RPMI8226 (cell line): ENCODE measurements at regions not wholly inside any gene's neighbourhood (a gene's known extent, or its start where the extent isn't known, plus 50 kb on each side); places are given as distances from the start of the nearest gene placed in this dataset.
"Not testable (repeated sequence)": the region's sequence is repeated elsewhere in the genome, so short reads cannot be mapped to it uniquely, and the experiment has no call there.

ENCODE experiments used
- DNase-seq: peaks from one replicate; pipeline ENCODE4 v3.0.0-alpha.2; 2015

DNA sequence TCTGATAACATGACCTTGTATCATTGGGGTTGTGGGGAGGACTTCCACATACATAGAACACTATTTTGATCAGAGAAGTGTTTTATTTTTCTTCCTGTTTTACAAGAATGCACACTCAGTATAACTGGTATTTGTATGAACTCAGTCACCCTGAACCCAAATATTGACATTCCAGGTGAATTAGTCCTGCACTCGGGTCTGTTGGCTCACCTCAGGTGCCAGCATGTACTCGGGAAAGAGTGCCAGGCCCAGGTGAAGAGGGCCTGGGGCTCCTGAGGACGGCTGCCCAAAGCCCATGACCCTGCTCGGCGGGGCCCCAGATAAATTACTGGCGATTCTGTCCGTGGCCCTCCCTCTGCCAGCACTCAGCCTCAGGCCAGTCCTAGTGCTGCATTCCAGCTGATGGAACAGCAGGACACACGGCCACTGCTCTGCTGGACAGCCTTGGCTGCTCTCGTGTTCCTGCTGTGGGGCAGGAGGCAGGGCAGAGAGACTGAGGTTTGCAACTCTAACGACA, 75.4 kb upstream of the TMPRSS2 start:
- no peak for DNase-seq

DNA sequence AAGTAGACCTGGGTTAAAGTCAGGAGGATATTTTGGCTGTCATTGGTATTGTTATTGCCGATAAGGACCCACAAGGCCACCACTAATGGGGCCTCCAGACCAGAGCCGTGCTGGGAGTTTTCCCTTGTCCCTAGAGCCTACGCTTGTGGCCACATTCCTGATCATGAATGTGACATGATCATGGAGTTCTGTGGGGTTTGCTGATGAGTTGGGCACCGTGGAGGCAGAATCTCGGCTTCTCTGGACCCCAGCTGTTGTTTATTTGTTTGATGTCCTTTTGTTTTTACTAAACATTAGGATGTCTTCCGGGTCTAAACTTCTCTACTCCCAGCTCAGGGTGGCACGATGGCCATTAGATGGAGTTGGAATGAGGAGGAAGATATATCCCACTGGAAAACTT, 74.9 kb upstream of the TMPRSS2 start:
- DNase-seq: no peak

DNA sequence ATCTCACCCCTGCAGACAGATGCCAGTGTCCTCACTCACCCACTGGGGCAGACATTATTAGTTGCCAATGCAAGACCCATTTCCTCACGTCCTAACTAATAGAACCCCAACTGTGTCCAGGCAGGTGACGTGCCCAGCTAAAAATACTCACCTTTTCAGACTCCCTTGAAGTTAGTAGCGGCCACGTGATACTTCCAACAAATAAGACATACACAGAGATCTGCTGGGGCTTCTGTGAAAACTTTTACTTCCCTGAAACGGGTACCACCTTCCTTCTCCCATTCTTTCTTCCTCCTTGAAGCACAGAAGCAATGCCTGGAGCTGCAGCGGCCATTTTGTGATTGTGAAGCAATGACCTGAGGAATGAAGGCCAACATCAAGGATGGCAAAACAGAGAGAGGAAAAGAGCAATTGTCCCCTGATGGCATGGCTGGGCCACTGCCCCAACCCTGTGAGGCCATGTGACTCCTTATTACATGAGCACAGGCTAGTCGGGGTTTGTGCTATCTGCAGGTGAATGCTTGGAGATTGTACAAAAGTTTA, 74.4 kb upstream of the TMPRSS2 start:
- DNase-seq: no peak

DNA sequence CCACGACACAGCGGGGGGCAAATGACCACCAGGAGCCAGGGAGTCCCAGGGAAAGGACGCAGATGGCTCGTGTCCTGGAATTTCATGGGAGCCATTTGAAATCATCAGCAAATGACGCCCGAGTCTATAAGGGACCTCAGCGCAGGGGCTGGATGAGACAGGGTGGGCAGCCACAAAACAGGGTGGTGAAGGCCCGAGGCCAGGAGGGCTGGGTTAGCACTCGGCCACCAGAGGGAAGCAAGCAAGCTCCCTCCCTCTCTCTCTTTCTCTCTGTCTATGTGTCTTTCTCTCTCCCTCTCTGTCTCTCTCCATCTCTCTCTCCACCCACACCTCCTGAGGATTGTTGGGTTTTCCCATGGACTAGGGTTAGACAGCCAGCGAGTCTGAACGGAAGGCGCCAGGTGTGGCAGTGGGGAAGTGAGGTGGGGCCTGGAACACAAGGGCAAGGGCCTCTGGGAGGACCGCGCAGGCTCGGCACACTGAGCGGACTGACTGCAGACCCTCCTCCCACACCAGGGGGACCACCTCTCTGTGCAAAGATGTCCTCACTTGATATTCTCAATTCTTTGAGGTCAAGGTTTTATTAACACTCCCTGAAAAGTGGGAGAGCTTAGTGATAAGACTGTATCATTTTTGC, 73.8 kb upstream of the TMPRSS2 start:
- no peak for DNase-seq

DNA sequence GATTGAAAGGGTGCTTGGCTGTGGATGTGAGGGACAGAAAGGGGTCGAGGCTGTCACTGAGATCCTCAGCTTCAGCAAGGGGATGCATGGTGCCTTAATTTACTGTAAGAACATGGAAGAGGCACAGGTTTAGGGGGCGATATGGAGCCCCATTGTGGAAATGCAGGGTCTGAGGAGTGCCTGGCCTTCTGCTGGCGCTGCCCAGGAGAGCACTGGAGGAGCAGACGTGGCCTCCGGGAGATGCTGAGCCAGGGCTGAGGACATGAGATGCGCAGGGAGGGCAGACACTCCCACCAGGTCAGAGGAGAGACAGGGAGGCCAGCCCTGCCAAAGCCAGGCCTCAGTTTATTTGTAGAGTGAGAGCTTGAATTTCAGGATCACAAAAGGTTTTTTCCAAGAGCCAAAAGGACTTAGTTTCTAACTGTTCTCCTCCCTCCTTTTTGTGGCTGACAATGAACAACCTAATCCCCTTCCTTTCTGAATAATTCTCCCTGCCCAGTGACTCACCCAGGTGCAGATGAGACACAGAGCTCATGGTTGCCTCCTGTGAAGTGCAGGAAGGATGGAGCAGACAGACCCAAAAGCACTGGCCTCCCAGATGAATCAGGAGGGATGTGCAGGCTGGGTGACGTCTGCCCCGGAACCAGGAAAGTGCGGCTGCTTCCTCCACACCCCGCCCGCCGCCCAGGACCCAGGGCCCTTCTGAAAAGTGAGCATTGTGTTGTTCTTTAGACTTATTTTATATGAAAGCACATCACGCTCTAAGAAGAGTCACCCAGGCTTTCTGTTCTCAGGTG, 73.0 kb upstream of the TMPRSS2 start:
- no peak for DNase-seq

DNA sequence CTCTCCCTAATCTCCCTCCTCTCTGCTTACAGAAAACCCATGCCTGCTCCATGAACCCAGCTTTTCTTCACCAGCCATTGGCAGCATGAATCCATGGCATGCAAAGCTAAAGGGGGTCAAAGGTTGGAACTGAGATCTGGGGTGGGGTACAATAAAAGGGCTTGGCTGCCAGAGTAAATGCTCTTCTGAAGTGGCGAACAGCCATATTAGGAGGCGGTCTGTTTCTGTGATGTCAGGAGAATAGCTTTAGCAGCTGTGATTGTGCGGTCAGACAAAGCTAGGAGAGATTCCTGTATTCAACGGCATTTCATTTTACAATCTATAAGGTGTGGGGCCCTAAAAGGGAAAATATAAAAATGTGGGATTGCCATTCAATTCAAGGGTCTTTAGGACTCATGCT, 71.7 kb upstream of the TMPRSS2 start:
- DNase-seq: no peak

DNA sequence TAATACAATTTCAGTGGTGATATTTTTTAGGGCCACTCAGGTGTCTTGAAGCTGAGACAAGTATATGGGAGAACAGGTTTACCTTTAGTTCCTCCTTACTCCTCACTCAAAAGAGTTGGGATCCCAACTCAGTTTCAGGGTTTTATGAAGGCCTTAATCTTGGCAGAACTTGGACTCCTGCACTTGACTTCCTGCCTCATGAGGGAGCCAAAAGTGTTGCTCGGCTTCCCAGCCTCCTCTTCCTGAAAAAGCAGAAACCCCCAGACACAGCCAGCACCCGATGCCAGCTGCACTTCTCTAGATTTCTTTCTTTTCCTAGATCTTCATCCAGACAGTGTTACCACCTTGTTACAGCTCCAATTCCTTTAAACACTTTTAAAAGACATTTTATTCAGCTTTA, 70.8 kb upstream of the TMPRSS2 start:
- DNase-seq: no peak

DNA sequence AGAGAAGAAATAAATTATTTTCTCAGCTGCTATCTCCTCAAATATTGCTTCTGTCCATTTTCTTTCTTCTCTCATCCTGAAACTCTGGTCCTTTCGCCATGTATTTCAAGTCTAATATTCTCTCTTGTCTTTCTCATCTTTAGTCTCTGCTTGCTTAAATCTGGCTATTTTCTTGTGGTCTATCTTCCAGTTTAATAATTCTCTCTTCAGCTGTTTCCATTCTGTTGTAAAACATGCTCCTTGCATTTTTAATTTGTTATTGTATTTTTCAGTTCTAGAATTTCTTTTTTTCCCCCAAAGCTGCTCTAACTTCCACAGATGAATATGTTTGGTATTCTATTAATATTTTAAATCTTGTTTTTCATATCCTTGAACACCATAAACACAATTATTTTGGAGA, 70.1 kb upstream of the TMPRSS2 start:
- no peak for DNase-seq

DNA sequence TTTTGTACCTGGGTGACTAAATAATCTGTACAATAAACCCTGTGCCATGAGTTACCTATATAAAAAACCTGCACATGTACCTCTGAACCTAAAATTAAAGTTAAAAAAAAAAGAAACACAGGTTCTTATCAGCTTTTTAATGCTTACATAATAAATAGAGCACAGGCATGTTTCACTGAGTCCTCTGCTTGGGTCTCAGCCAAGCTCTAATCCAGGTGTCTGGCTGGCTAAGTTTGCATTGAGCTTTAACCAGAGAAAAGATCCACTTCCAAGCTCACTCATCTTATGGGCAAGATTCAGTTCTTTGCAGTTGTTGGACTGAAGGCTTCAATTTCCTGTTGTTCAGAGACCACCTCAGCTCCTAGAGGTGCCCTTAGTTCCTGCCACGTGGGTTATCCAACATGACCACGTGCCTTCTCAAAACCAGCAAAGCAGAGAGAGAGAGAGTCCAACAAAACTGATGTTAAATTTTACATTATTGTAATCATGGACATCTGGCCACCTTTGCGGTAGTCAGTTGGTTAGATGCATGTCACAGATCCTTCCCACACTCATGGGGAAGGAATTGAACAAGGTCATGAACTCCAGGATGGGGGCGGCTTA, 68.2 kb upstream of the TMPRSS2 start:
- peak; percentile 40 for DNase-seq

DNA sequence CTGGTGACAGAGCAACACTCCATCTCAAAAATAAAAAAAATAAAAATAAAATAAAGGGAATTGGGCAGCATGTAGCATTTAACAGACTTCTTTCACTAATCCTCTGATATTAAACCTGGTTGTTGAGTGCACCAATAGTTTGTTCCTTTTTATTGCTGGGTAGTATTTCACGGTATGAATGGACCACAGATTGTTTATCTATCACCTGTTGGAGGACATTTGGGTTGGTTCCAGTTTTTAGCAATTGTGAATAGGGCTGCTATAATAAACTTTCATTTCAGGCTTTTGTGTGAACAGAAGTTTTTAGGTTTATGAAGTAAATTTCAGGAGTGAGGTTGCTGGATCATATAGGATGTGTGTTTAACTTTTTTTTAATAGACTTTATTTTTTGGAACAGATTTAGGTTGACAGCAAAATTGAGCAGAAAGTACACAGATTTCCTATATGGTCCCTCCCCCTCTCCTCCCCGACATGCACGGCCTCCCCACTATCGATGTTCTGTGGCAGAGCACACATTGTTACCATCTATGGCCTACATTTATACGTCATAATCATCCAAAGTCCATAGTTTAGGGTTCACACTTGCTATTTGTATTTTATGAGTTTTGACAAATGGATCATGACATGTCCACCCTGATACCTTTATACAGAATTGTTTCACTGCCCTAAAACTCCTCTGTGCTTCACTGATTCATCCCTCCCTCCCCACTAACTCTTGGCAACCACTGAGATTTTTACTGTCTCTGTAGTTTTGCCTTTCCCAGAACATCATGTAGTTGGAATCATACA, 66.1 kb upstream of the TMPRSS2 start:
- DNase-seq: no peak

DNA sequence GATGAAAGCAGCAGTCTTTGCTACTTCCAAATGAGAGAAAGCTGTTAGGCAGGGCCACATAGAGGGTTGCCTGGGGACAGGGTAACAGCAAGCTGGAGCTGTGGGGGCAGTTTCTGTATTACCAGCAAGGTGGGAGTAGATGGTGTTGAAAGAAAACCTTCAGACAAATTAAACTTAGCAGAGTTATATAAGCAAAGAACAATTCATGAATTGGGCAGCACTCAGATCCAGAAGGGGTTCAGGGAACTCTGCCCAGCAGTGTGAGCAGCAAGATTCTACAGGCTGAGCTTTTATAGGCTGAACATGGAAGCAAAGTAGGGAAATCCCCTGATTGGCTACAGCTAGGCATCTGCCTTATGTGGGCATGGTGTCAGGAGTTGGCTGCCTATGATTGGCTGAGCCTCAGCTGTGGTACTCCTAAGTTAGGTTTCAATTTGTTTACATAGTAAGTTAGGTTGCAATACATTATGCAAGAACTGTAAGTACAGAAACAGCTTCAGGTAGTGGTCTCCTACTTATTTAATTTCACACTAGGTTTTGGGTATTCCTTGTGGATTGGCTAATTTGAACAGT, 64.1 kb upstream of the TMPRSS2 start:
- no peak for DNase-seq

DNA sequence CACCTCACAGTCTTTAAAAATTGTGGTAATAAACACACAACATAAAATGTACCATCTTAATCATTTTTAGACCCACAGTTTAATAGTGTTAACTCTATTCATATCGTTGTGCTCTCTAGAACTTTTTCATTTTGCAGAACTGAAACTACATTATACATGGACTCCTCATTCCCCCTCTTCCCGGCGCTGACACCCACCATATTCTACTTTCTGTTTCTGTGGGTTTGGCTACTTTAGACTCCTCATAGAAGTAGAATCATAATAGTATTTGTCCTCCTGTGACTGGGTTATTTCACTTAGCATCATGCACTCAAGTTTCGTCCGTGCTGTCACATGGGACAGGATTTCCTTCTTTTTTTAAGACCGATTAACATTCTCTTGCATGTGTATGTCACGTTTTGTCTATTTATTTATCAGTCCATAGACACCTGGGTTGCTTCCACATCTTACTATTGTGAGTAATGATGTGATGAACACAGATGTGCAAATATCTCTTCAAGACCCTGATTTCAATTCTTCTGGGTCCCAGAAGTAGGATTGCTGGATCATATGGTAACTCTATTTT, 62.9 kb upstream of the TMPRSS2 start:
- DNase-seq: peak; percentile 81

DNA sequence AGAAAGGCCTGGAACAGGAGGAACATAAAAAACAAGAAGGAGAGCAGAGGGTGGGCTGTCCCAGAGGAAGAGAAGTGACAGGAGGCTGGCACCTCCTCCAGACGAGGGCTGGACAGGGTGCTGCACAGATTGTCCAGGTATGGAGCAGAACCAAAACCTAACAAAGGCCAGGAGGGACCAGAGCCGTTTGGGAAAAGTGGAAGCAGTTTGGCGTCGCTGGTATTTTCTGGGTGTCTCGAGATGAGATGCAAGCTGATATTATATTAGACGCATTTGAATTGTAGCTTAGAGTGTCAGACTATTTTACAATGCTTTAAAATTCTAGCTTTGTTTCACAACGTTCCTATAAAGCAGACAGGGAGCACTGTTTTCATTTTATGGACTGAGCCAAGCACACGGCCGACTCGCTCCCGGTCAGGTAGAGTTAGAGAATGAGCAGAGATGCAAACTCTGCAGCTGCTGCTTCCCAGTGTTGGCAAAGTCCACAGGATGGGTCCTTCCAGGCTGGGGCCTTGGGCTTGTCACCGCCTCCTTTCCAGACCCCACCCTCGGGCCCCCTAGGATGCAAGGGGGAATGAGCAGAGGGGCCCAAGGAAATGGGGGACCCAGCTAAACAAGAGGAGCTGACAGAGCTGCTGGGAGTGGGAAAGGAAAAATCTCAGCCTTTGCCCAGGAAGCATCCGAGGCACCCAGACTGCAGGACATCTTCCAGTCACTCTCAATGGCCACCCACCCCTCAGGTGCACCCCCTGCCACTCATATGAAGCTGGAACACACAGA, 60.8 kb upstream of the TMPRSS2 start:
- DNase-seq: no peak

DNA sequence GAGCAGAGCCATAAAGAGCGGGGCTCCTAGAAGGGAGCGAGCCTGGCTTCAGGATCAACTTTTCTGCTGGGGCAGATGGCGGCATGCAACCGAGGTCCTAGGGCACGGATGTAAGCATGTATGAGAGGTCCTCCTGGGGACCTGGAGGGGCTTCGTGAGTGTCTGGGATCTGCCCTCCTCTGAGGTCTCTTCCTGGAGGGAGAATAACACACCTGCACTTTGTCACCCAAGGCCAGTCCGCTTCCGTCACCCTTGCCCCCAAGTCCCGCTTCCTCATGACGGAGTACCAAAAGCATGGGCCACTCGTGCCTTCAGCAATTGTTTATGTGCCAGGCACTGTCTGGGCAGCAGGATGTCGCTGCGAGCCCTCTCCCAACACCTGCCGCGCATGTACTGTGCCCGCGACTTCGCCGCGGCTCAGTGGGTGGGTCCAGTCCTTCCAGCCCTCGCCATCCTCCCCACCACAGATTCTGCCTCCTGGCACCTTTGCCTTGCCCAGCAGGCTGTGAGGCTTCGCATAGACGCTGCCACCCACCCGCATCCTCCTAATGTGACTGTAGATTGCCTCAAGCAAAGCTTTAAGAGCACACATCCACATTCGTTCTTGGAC, 60.0 kb upstream of the TMPRSS2 start:
- DNase-seq: peak; percentile 36

DNA sequence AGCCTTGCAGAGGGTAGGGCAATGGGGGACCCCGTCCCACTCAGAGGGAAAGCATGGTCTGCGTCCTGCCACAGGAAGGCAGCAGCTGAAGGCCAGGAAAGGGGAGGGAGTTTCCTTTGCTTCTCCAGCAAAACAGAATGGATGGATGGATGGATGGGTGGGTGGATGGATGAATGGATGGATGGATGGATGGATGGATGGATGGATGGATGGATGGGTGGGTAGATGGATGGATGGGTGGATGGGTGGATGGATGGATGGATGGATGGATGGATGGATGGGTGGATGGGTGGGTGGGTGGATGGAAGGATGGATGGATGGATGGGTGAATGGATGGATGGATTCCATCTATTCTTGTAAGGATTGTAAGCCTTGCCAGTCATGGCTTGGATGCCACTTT, 59.3 kb upstream of the TMPRSS2 start:
- DNase-seq: not testable (repeated sequence)

DNA sequence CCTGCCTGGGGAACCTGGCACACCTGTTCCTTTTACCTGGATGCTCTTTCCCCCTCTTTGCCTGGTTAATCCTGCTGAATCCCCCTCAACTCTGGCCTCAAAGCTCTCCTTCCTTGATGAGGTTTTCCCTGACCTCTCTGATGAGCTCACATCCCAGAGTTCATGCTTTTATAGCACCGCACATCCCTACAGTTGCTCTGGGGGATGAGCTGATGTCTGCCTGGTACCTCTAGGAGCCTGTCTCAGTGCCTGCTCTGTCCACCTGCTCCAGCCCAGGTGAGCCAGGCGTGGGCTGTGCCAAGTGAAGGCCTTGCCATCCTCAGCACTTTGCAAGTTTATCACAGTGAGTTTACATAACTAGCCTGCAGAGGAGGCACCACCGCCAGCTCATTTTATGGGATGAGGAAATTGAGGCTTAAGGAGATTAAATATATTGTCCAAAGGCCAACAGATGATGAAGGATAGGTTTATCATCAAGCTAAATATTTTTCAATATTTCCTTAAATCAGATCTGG, 58.6 kb upstream of the TMPRSS2 start:
- no peak for DNase-seq

DNA sequence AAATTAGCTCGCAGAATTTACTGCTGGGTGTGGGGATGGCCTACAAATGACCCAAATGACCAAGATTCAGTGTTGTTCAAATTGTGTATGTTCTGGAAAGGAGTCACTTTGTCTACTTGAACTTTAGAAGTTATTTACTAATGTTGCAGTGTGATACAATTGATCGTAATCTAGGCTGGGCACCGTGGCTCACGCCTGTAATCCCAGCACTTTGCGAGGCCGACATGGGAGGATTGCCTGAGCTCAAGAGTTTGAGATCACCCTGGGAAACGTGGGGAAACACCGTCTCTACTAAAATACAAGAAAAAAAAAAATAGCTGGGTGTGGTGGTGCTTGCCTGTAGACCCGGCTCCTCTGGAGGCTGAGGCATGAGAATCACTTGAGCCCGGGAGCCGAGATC, 57.6 kb upstream of the TMPRSS2 start:
- no peak for DNase-seq

DNA sequence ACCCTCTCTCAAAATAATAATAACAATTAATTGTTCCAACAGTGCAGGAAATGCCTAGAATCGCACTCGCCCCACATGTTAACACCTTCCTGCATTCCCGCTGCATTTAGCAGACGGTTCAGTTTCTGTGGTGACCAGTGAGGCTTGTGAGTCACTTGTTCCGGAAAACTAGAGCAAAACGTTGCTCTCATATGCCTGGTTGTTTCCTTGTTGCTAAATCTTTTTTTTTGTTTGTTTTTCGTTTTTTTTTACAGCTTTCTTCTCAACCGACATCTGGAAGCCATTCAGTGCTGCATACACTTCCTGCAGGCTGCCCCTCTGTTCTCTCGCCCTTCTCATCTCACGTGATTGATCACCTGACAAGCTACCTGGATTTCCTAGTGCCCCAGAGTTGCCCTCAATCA, 56.9 kb upstream of the TMPRSS2 start:
- peak; percentile 44 for DNase-seq

DNA sequence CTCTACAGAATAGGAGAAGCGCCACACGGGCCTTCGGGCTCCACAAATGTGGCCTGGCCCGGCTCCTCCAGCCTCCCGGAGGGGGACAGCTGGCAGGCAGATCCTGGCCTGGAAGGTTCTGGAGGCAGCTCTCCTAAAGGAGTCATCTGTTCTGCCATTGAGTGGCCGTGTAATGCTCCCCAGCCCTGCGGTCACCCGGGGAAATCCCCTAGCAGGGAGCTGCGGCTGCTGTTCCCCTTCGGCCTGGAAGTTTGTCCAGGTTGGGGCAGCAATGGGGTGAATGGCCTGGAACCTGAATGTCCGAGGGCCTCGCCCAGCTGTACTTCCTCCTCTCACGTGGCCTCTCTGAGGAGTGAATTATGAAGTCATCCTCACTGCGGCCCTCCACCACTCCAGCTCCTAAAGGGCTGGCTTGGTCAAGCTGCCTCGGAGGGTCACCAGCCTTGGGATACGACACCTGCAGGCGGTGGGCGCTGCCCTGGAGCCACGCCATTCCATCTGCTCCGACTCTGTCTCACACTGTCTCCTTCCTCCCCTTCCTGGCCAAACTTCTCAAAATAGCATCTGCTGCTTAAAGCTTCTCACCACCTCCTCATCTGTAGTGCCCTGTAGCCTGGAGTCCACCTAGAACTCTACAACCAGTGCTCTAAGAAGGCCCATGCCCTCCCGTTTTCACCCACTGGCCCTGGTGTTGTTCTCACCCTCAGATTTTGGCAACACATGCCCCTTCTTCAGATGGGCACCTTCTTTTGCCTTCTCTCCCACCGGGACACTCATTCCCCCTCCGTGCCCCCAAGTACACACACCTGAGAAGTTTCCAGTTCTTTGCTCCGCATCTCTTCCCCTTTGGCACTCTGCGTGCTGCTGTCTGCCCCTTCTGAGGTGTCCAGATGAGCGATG, 54.4 kb upstream of the TMPRSS2 start:
- DNase-seq: no peak

DNA sequence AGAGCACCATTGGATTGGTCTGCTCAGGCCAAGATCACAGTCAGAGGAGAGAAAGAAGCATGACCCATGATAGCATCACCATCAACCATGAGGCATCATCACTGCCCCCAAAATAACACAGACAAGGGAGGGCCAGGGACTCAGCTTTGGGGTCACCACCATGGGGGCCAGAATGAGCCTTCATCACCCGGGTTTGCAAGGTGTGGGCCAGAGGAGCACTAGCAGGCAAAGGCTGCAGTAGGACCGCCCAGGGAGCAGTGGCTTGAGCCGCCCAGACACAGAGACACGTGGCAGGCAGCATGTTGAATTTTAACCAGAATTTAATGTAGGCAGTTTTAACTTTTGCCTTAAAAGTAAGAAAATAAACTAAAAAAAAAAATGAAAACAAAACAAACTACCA, 53.7 kb upstream of the TMPRSS2 start:
- DNase-seq: no peak
